ENCODE measurements at regions not wholly inside any gene's neighbourhood (a gene's known extent, or its start where the extent isn't known, plus 50 kb on each side); places are given as distances from the start of the nearest gene placed in this dataset.

- TF ChIP-seq TSHZ2 (CRISPR knock-in tag; IDR thresholded peaks at IDR 0.05) (no peak), ARNTL (CRISPR knock-in tag; IDR thresholded peaks at IDR 0.05; ENCODE audit: borderline replicate concordance, low read depth) (no peak), ISL1 (CRISPR knock-in tag; IDR thresholded peaks at IDR 0.05) (no peak), ZFP3 (CRISPR knock-in tag; IDR thresholded peaks at IDR 0.05) (no peak), ZFP30 (CRISPR knock-in tag; IDR thresholded peaks at IDR 0.05) (no peak), CSRNP3 (CRISPR knock-in tag; IDR thresholded peaks at IDR 0.05) (no peak), ZNF565 (CRISPR knock-in tag; conservative IDR thresholded peaks at IDR 0.05; ENCODE audit: low read depth) (no peak), ESRRG (CRISPR knock-in tag; IDR thresholded peaks at IDR 0.05) (no peak), TOX (CRISPR knock-in tag; IDR thresholded peaks at IDR 0.05; ENCODE audit: borderline replicate concordance) (no peak), CREB5 (CRISPR knock-in tag; IDR thresholded peaks at IDR 0.05; ENCODE audit: low read depth) (no peak), CSDC2 (CRISPR knock-in tag; IDR thresholded peaks at IDR 0.05) (no peak), ZNF70 (CRISPR knock-in tag; IDR thresholded peaks at IDR 0.05) (no peak), OSR1 (CRISPR knock-in tag; IDR thresholded peaks at IDR 0.05) (no peak), GLIS3 (CRISPR knock-in tag; IDR thresholded peaks at IDR 0.05) (no peak)
Measured at GRCh38 chrX:140157143-140157542, 191.8 kb upstream of the CXorf66 start.
